Renal pelvis (tissue), 1 donor: ENCODE measurements at regions not wholly inside any gene's neighbourhood (a gene's known extent, or its start where the extent isn't known, plus 50 kb on each side); places are given as distances from the start of the nearest gene placed in this dataset.

Source experiments
- DNase-seq: peaks from one replicate; pipeline ENCODE4 v3.0.0-alpha.2; 2013

- DNase-seq = peak; percentile 76
Observed at GRCh38 chr9:87324613-87325194, 173.0 kb upstream of the DAPK1 start.

GRCh38 chr9:87327575-87328125 lies 170.0 kb upstream of the DAPK1 start:
- no peak for DNase-seq

- DNase-seq = no peak
Observed at GRCh38 chr9:87333802-87334201, 163.9 kb upstream of the DAPK1 start.

- no peak for DNase-seq
Observed at GRCh38 chr9:87334366-87334765, 163.3 kb upstream of the DAPK1 start.

- no peak for DNase-seq
Observed at GRCh38 chr9:87336407-87336806, 161.3 kb upstream of the DAPK1 start.

GRCh38 chr9:87336914-87337333 lies 160.7 kb upstream of the DAPK1 start:
- peak; percentile 81 for DNase-seq

GRCh38 chr9:87337335-87338087 lies 160.2 kb upstream of the DAPK1 start:
- peak; percentile 33 for DNase-seq

- DNase-seq = no peak
Observed at GRCh38 chr9:87338088-87338989, 159.3 kb upstream of the DAPK1 start.

- no peak for DNase-seq
Observed at GRCh38 chr9:87340391-87340790, 157.3 kb upstream of the DAPK1 start.

- no peak for DNase-seq
Observed at GRCh38 chr9:87342743-87343142, 154.9 kb upstream of the DAPK1 start.

GRCh38 chr9:87343816-87344430 lies 153.7 kb upstream of the DAPK1 start:
- DNase-seq = no peak

- no peak for DNase-seq
Observed at GRCh38 chr9:87346061-87346665, 151.5 kb upstream of the DAPK1 start.

GRCh38 chr9:87350915-87351314 lies 146.8 kb upstream of the DAPK1 start:
- DNase-seq = no peak

GRCh38 chr9:87353301-87353700 lies 144.4 kb upstream of the DAPK1 start:
- DNase-seq = no peak

- no peak for DNase-seq
Observed at GRCh38 chr9:87354147-87354546, 143.5 kb upstream of the DAPK1 start.

- DNase-seq = no peak
Observed at GRCh38 chr9:87357600-87357999, 140.1 kb upstream of the DAPK1 start.

GRCh38 chr9:87359264-87359663 lies 138.4 kb upstream of the DAPK1 start:
- no peak for DNase-seq

- DNase-seq = no peak
Observed at GRCh38 chr9:87359958-87360601, 137.6 kb upstream of the DAPK1 start.

- DNase-seq = no peak
Observed at GRCh38 chr9:87370049-87370685, 127.5 kb upstream of the DAPK1 start.

GRCh38 chr9:87371795-87372355 lies 125.8 kb upstream of the DAPK1 start:
- no peak for DNase-seq
